ENCODE measurements at regions not wholly inside any gene's neighbourhood (a gene's known extent, or its start where the extent isn't known, plus 50 kb on each side); places are given as distances from the start of the nearest gene placed in this dataset.

DNA sequence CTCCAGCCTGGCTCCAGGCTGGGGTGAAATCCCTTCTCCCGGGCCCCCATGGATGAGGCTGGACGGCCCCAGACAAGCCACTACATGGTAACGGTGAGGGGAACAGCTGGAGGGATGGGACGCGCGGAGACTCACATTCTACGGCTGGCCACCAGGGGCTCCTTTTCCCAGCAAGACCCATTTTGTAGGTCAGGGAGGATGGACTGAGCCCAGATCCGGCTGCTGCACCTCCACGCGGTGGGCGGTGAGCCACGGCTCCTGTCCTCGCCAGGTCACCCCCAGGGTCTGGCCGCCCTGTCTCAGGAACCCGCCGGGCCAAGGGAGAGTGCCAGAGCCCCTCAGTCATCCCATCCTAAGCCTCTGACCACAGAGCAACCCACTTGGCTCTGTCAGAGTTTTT lies 75.0 kb upstream of the ACTRT2 start:
- Histone ChIP-seq H3K27ac (ENCODE audit: poor library complexity, severe bottlenecking) (no peak overlapping the region), H3K4me3 (ENCODE audit: severe bottlenecking) (no peak overlapping the region), H3K27me3 (ENCODE audit: insufficient read depth, poor library complexity, severe bottlenecking) (peaks cover 41% of the 10 kb centered on the region), H3K4me1 (ENCODE audit: insufficient read depth, poor library complexity, severe bottlenecking) (no peaks in the 10 kb centered on the region), H3K9me3 (ENCODE audit: severe bottlenecking) (peaks cover 1% of the 10 kb centered on the region), H3K36me3 (ENCODE audit: low read depth) (no peaks in the 10 kb centered on the region)
- DNase-seq (ENCODE audit: low spot score) (no peak), ATAC-seq (ENCODE audit: low read depth) (no peak)
- no peak for TF ChIP-seq CTCF (IDR thresholded peaks at IDR 0.05; ENCODE audit: poor library complexity, severe bottlenecking)

DNA sequence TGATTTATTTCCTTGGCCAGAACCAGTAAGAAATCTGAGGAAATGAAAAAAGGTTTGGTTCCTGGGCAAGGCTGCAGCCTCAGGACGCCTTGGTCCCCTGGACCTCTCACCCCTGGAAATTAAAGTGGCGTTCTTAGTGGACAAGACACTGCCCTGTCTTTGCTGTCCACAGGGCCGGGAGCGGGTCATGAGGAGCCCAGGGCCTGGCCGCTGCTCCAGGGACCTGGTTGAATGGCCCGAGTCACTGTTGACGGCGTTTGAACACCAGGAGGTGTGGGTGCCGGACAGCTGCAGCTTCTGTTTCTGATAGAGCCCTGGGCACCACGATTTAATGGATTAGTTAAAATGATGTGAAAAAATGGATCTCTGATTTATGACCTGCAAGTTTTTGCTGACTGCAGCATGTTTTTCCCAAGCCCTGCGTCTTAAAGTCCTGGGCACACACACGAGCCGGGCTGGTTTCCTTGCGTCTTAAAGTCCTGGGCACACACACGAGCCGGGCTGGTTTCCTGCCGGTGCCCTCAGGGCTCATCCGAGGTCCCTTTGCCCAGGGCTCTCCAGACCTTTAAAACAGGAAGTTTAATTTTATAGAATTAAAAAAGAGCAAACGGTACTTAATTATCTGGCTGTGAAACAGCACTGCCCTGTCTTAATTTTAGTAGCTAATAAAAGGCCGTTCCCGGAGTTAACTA lies 74.1 kb upstream of the ACTRT2 start:
- DNase-seq (ENCODE audit: low spot score) (peak; percentile 44), ATAC-seq (ENCODE audit: low read depth) (no peak)
- Histone ChIP-seq H3K4me3 (ENCODE audit: severe bottlenecking) (no peak overlapping the region), H3K9me3 (ENCODE audit: severe bottlenecking) (no peaks in the 10 kb centered on the region), H3K36me3 (ENCODE audit: low read depth) (no peaks in the 10 kb centered on the region), H3K27ac (ENCODE audit: poor library complexity, severe bottlenecking) (no peak overlapping the region), H3K27me3 (ENCODE audit: insufficient read depth, poor library complexity, severe bottlenecking) (peaks cover 46% of the 10 kb centered on the region), H3K4me1 (ENCODE audit: insufficient read depth, poor library complexity, severe bottlenecking) (no peaks in the 10 kb centered on the region)
- TF ChIP-seq CTCF (IDR thresholded peaks at IDR 0.05; ENCODE audit: poor library complexity, severe bottlenecking) = no peak

- Histone ChIP-seq H3K4me1 (ENCODE audit: insufficient read depth, poor library complexity, severe bottlenecking) (no peaks in the 10 kb centered on the region), H3K27ac (ENCODE audit: poor library complexity, severe bottlenecking) (no peak overlapping the region), H3K27me3 (ENCODE audit: insufficient read depth, poor library complexity, severe bottlenecking) (peaks cover 46% of the 10 kb centered on the region), H3K36me3 (ENCODE audit: low read depth) (no peaks in the 10 kb centered on the region), H3K9me3 (ENCODE audit: severe bottlenecking) (no peaks in the 10 kb centered on the region), H3K4me3 (ENCODE audit: severe bottlenecking) (no peak overlapping the region)
- ATAC-seq (ENCODE audit: low read depth) = no peak
- no peak for TF ChIP-seq CTCF (IDR thresholded peaks at IDR 0.05; ENCODE audit: poor library complexity, severe bottlenecking)
- DNase-seq (ENCODE audit: low spot score) = peak; percentile 38
Measured at GRCh38 chr1:2948001-2948750, 73.1 kb upstream of the ACTRT2 start.

GRCh38 chr1:2948751-2949680 lies 72.3 kb upstream of the ACTRT2 start:
- H3K4me3 ChIP-seq (ENCODE audit: severe bottlenecking) = no peak overlapping the region
- H3K27ac ChIP-seq (ENCODE audit: poor library complexity, severe bottlenecking) = no peak overlapping the region
- peaks cover 46% of the 10 kb centered on the region for H3K27me3 ChIP-seq (ENCODE audit: insufficient read depth, poor library complexity, severe bottlenecking)
- TF ChIP-seq CTCF (IDR thresholded peaks at IDR 0.05; ENCODE audit: poor library complexity, severe bottlenecking) = no peak
- H3K9me3 ChIP-seq (ENCODE audit: severe bottlenecking) = no peaks in the 10 kb centered on the region
- ATAC-seq (ENCODE audit: low read depth) (no peak), DNase-seq (ENCODE audit: low spot score) (peak; percentile 23)
- no peaks in the 10 kb centered on the region for H3K4me1 ChIP-seq (ENCODE audit: insufficient read depth, poor library complexity, severe bottlenecking)
- H3K36me3 ChIP-seq (ENCODE audit: low read depth) = no peaks in the 10 kb centered on the region
